Duodenal mucosa (tissue), 2 donors: ENCODE measurements at regions not wholly inside any gene's neighbourhood (a gene's known extent, or its start where the extent isn't known, plus 50 kb on each side); places are given as distances from the start of the nearest gene placed in this dataset.
"Not testable (repeated sequence)": the region's sequence is repeated elsewhere in the genome, so short reads cannot be mapped to it uniquely, and the experiment has no call there.

Experiments
- H3K27ac ChIP-seq: one replicate; pipeline ENCODE4 v1.7.0; 2013; ENCODE audit warnings: low read depth, low read length
- H3K27me3 ChIP-seq, 2 donors: one replicate each; pipeline ENCODE4 v1.7.0; 2013; ENCODE audit warnings: low read length in 2 of 2, control low read depth in 1 of 2; ENCODE audit not compliant: insufficient read depth in 2 of 2, control insufficient read depth in 1 of 2
- H3K36me3 ChIP-seq, 2 donors: one replicate each; pipeline ENCODE4 v1.7.0; 2013; ENCODE audit warnings: low read length in 2 of 2, control low read depth in 1 of 2; ENCODE audit not compliant: insufficient read depth in 2 of 2, control insufficient read depth in 1 of 2
- H3K4me1 ChIP-seq, 2 donors: one replicate each; pipeline ENCODE4 v1.7.0; 2013; ENCODE audit warnings: low read length in 2 of 2, control low read depth in 1 of 2; ENCODE audit not compliant: insufficient read depth in 2 of 2, control insufficient read depth in 1 of 2
- H3K4me3 ChIP-seq, 2 donors: one replicate each; pipeline ENCODE4 v1.7.0; 2013; ENCODE audit warnings: low read length in 2 of 2, low read depth in 1 of 2
- H3K9ac ChIP-seq, 2 donors: one replicate each; pipeline ENCODE4 v1.7.0; 2013; ENCODE audit warnings: low read length in 2 of 2, low read depth in 1 of 2
- H3K9me3 ChIP-seq, 2 donors: one replicate each; pipeline ENCODE4 v1.7.0; 2013; ENCODE audit warnings: low read length in 2 of 2, control low read depth in 1 of 2; ENCODE audit not compliant: control insufficient read depth in 1 of 2

GRCh38 chr18:71329563-71329962 is 1040.7 kb downstream of the SOCS6 start:
- Histone ChIP-seq H3K27ac (no peak overlapping the region), H3K4me1 (no peaks in the 10 kb centered on the region), H3K27me3 (no peaks in the 10 kb centered on the region), H3K36me3 (no peaks in the 10 kb centered on the region), H3K9ac (no peak overlapping the region), H3K4me3 (no peak overlapping the region), H3K9me3 (peaks cover 6 to 7% of the 10 kb centered on the region in 2 donors)

GRCh38 chr18:71329114-71329513 is 1040.3 kb downstream of the SOCS6 start:
- no peak overlapping the region for H3K9ac ChIP-seq
- peaks cover 6 to 7% of the 10 kb centered on the region in 2 donors for H3K9me3 ChIP-seq
- no peaks in the 10 kb centered on the region for H3K4me1 ChIP-seq
- H3K4me3 ChIP-seq: no peak overlapping the region
- no peaks in the 10 kb centered on the region for H3K36me3 ChIP-seq
- H3K27ac ChIP-seq: no peak overlapping the region
- H3K27me3 ChIP-seq: no peaks in the 10 kb centered on the region

GRCh38 chr18:71327850-71328249 is 1039.0 kb downstream of the SOCS6 start:
- no peaks in the 10 kb centered on the region for H3K27me3 ChIP-seq
- no peaks in the 10 kb centered on the region for H3K4me1 ChIP-seq
- no peak overlapping the region for H3K9ac ChIP-seq
- H3K9me3 ChIP-seq: peaks cover 6 to 7% of the 10 kb centered on the region in 2 donors
- H3K27ac ChIP-seq: no peak overlapping the region
- H3K4me3 ChIP-seq: no peak overlapping the region
- H3K36me3 ChIP-seq: no peaks in the 10 kb centered on the region

- Histone ChIP-seq H3K9ac (no peak overlapping the region), H3K27ac (no peak overlapping the region), H3K4me3 (no peak overlapping the region), H3K9me3 (peaks cover 6 to 7% of the 10 kb centered on the region in 2 donors), H3K27me3 (no peaks in the 10 kb centered on the region), H3K36me3 (no peaks in the 10 kb centered on the region), H3K4me1 (no peaks in the 10 kb centered on the region)
Observed at GRCh38 chr18:71327441-71327840, 1038.6 kb downstream of the SOCS6 start.

- no peaks in the 10 kb centered on the region for H3K36me3 ChIP-seq
- H3K27me3 ChIP-seq: no peaks in the 10 kb centered on the region
- H3K27ac ChIP-seq: no peak overlapping the region
- no peaks in the 10 kb centered on the region for H3K4me1 ChIP-seq
- peaks cover 6 to 7% of the 10 kb centered on the region in 2 donors for H3K9me3 ChIP-seq
- H3K9ac ChIP-seq: no peak overlapping the region
- no peak overlapping the region for H3K4me3 ChIP-seq
Observed at GRCh38 chr18:71326826-71327225, 1038.0 kb downstream of the SOCS6 start.

GRCh38 chr18:71324356-71324755 is 1035.5 kb downstream of the SOCS6 start:
- Histone ChIP-seq H3K27me3 (no peaks in the 10 kb centered on the region), H3K9ac (no peak overlapping the region), H3K4me1 (no peaks in the 10 kb centered on the region), H3K4me3 (no peak overlapping the region), H3K9me3 (peaks cover 4 to 7% of the 10 kb centered on the region in 2 donors), H3K36me3 (no peaks in the 10 kb centered on the region), H3K27ac (no peak overlapping the region)

GRCh38 chr18:71322201-71322600 is 1033.4 kb downstream of the SOCS6 start:
- Histone ChIP-seq H3K27ac (no peak overlapping the region), H3K9ac (no peak overlapping the region), H3K4me3 (no peak overlapping the region), H3K27me3 (no peaks in the 10 kb centered on the region), H3K4me1 (no peaks in the 10 kb centered on the region), H3K36me3 (no peaks in the 10 kb centered on the region), H3K9me3 (peaks cover 2 to 7% of the 10 kb centered on the region in 2 donors)

GRCh38 chr18:71321319-71321718 is 1032.5 kb downstream of the SOCS6 start:
- no peak overlapping the region for H3K27ac ChIP-seq
- H3K9ac ChIP-seq: no peak overlapping the region
- no peaks in the 10 kb centered on the region for H3K4me1 ChIP-seq
- peaks cover 2 to 7% of the 10 kb centered on the region in 2 donors for H3K9me3 ChIP-seq
- no peak overlapping the region for H3K4me3 ChIP-seq
- H3K36me3 ChIP-seq: no peaks in the 10 kb centered on the region
- no peaks in the 10 kb centered on the region for H3K27me3 ChIP-seq

- Histone ChIP-seq H3K9me3 (no peaks in the 10 kb centered on the region), H3K4me3 (no peak overlapping the region), H3K36me3 (no peaks in the 10 kb centered on the region), H3K9ac (no peak overlapping the region), H3K27me3 (no peaks in the 10 kb centered on the region), H3K27ac (no peak overlapping the region), H3K4me1 (no peaks in the 10 kb centered on the region)
Observed at GRCh38 chr18:71304856-71305255, 1016.0 kb downstream of the SOCS6 start.

- H3K9ac ChIP-seq, H3K4me1 ChIP-seq, H3K4me3 ChIP-seq, H3K27ac ChIP-seq, H3K36me3 ChIP-seq, H3K27me3 ChIP-seq, H3K9me3 ChIP-seq: not testable (repeated sequence)
Observed at GRCh38 chr18:71303743-71304142, 1014.9 kb downstream of the SOCS6 start.

GRCh38 chr18:71301596-71301995 is 1012.8 kb downstream of the SOCS6 start:
- Histone ChIP-seq H3K9ac (no peak overlapping the region), H3K9me3 (no peaks in the 10 kb centered on the region), H3K27ac (no peak overlapping the region), H3K4me3 (no peak overlapping the region), H3K27me3 (no peaks in the 10 kb centered on the region), H3K4me1 (no peaks in the 10 kb centered on the region), H3K36me3 (no peaks in the 10 kb centered on the region)
